DMS153 treated with DMSO at 0.1 percent for 48 hours (cell line): ENCODE measurements at regions not wholly inside any gene's neighbourhood (a gene's known extent, or its start where the extent isn't known, plus 50 kb on each side); places are given as distances from the start of the nearest gene placed in this dataset.
"Not testable (repeated sequence)": the region's sequence is repeated elsewhere in the genome, so short reads cannot be mapped to it uniquely, and the experiment has no call there.

Experiments
- DNase-seq: peaks from one replicate; lab custom pipeline; 2025; ENCODE audit not compliant: unreplicated experiment; lab: John Stamatoyannopoulos, UW

GRCh38 chr11:82225502-82225901 is 508.2 kb downstream of the FAM181B start:
- DNase-seq, result no peak

GRCh38 chr11:82216927-82217570 is 516.6 kb downstream of the FAM181B start:
- no peak for DNase-seq

GRCh38 chr11:82210011-82210410 is 523.7 kb downstream of the FAM181B start:
- DNase-seq, result no peak

GRCh38 chr11:82195283-82195682 is 538.4 kb downstream of the FAM181B start:
- no peak for DNase-seq

- DNase-seq, result no peak
Measured at GRCh38 chr11:82194521-82194920, 539.1 kb downstream of the FAM181B start.

- DNase-seq, result no peak
Measured at GRCh38 chr11:82191695-82192094, 542.0 kb downstream of the FAM181B start.

GRCh38 chr11:82185925-82186324 is 547.7 kb downstream of the FAM181B start:
- no peak for DNase-seq

GRCh38 chr11:82184966-82185365 is 548.7 kb downstream of the FAM181B start:
- DNase-seq, result no peak

GRCh38 chr11:82183346-82183745 is 550.3 kb downstream of the FAM181B start:
- DNase-seq, result no peak

- not testable (repeated sequence) for DNase-seq
Measured at GRCh38 chr11:82182697-82183096, 551.0 kb downstream of the FAM181B start.

GRCh38 chr11:82181796-82182195 is 551.9 kb downstream of the FAM181B start:
- not testable (repeated sequence) for DNase-seq

- DNase-seq, result no peak
Measured at GRCh38 chr11:82176945-82177344, 556.7 kb downstream of the FAM181B start.

- no peak for DNase-seq
Measured at GRCh38 chr11:82176365-82176764, 557.3 kb downstream of the FAM181B start.

GRCh38 chr11:82174610-82175009 is 559.1 kb downstream of the FAM181B start:
- no peak for DNase-seq

- DNase-seq, result no peak
Measured at GRCh38 chr11:82146789-82147188, 586.9 kb downstream of the FAM181B start.

GRCh38 chr11:82118946-82119345 is 614.7 kb downstream of the FAM181B start:
- no peak for DNase-seq

GRCh38 chr11:82117362-82117761 is 616.3 kb downstream of the FAM181B start:
- DNase-seq, result no peak

GRCh38 chr11:82105331-82105998 is 628.2 kb downstream of the FAM181B start:
- no peak for DNase-seq

GRCh38 chr11:82092904-82093303 is 640.8 kb downstream of the FAM181B start:
- no peak for DNase-seq

- DNase-seq, result no peak
Measured at GRCh38 chr11:82089426-82089825, 644.2 kb downstream of the FAM181B start.

GRCh38 chr11:82085493-82085892 is 648.2 kb downstream of the FAM181B start:
- DNase-seq, result no peak

- no peak for DNase-seq
Measured at GRCh38 chr11:82082976-82083375, 650.7 kb downstream of the FAM181B start.

- DNase-seq, result no peak
Measured at GRCh38 chr11:82080160-82080559, 653.5 kb downstream of the FAM181B start.
